ENCODE measurements at regions not wholly inside any gene's neighbourhood (a gene's known extent, or its start where the extent isn't known, plus 50 kb on each side); places are given as distances from the start of the nearest gene placed in this dataset.

DNA sequence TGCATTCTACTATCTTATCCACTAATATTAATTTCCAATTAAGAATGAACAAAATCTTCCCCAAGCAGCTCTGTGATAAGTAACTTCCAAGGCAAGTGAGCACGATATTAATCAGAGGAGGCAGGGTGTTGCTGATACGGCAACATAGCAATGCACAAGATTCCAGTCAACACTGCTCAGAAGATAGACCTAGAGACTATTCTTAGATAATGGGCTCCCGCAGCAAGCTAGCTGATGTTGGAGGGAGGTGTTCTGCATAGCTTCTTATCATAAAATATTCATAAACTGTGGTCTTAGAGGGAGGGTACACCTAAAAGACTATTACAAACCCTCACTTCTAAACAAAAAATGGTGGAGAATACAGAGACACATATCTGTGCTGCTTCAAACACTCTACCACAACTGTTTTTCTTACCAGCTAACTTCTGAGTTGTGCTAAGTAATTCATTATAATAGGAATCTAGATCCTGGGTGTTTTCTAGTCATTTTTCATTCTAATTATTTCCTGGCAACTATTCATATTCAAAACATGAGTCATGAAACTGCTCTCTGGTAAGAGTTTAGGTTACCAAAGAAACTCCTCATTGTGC, 382.0 kb upstream of the SOX14 start:
- BruUV-seq (replicated peaks): no TSS peak
- TF ChIP-seq HCFC1 (IDR thresholded peaks at IDR 0.05; ENCODE audit: low read depth, low read length) (no peak), ZNF577 (CRISPR knock-in tag; IDR thresholded peaks at IDR 0.05; ENCODE audit: borderline replicate concordance, low read depth) (no peak), TBL1XR1 (IDR thresholded peaks at IDR 0.05; ENCODE audit: borderline replicate concordance, low read length, partially characterized antibody) (no peak), POGZ (CRISPR knock-in tag; IDR thresholded peaks at IDR 0.05) (no peak)
- TF ChIP-seq, protein P1, sequence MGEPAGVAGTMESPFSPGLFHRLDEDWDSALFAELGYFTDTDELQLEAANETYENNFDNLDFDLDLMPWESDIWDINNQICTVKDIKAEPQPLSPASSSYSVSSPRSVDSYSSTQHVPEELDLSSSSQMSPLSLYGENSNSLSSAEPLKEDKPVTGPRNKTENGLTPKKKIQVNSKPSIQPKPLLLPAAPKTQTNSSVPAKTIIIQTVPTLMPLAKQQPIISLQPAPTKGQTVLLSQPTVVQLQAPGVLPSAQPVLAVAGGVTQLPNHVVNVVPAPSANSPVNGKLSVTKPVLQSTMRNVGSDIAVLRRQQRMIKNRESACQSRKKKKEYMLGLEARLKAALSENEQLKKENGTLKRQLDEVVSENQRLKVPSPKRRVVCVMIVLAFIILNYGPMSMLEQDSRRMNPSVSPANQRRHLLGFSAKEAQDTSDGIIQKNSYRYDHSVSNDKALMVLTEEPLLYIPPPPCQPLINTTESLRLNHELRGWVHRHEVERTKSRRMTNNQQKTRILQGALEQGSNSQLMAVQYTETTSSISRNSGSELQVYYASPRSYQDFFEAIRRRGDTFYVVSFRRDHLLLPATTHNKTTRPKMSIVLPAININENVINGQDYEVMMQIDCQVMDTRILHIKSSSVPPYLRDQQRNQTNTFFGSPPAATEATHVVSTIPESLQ (CRISPR knock-in tag; conservative IDR thresholded peaks at IDR 0.05): no peak
- intact Hi-C loops (cut with micrococcal nuclease; ENCODE audit: unreplicated experiment): no loop called here

DNA sequence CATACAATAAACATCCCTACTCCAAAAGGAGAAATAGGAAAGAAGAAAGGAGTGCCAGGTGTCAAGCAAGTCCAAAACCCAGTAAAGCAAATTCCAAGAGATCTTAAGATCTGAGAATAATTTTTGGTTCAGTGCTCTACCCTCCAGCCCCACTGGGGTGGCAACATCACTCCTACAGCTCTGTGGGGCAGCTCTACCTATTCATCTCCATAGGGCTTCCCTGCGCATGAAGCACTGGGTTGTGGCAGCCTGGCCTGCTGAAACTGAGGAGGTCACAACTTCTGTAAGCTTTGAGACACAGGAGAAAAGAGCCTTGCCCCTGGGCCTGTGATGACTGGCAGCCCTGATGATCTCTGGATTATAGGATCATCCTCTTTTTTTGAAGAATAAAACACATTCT, 378.2 kb upstream of the SOX14 start:
- Histone ChIP-seq H4K20me1 (ENCODE audit: insufficient read depth, low read length) (no peaks in the 10 kb centered on the region), H3K4me1 (ENCODE audit: insufficient read depth, low read length) (no peaks in the 10 kb centered on the region), H3K36me3 (replicated peaks in 1 of 2; ENCODE audit: control insufficient read depth in 1 of 2, insufficient read depth in 2 of 2, low read length in 2 of 2) (no peaks in the 10 kb centered on the region), H2AFZ (ENCODE audit: low read length) (no peak overlapping the region), H3K79me2 (ENCODE audit: insufficient read depth, low read length) (no peaks in the 10 kb centered on the region), H3K4me2 (ENCODE audit: low read depth, low read length) (no peak overlapping the region), H3K27me3 (ENCODE audit: control insufficient read depth in 1 of 2, insufficient read depth in 2 of 2, low read length in 2 of 2) (no peaks in the 10 kb centered on the region), H3K9me3 (ENCODE audit: low read length) (no peaks in the 10 kb centered on the region), H3K27ac (ENCODE audit: extremely low read length, insufficient read depth, low read length) (no peak overlapping the region), H3K9ac (ENCODE audit: insufficient read depth, low read depth, low read length) (no peak overlapping the region), H3K4me3 (replicated peaks in 1 of 3; ENCODE audit: insufficient read depth in 1 of 3, low read depth in 2 of 3, low read length in 3 of 3) (no peak overlapping the region)
- DNase-seq (ENCODE audit: low spot score): no peak
- in situ Hi-C loops (cut with HindIII; ENCODE audit: extremely low pct_ligation_motif_present, low pct_unique_long_range_greater_than_20kb) (no loop called here), intact Hi-C loops (cut with micrococcal nuclease; ENCODE audit: unreplicated experiment) (no loop called here)
- POLR2A ChIA-PET: no interaction called here
- WGBS (ENCODE audit: low lambda C conversion rate): no CpG with 5 or more reads among the region's 1 CpG
- no peak for FAIRE-seq
- BruUV-seq (replicated peaks): no TSS peak
- CTCF ChIA-PET (ENCODE audit: low intra/inter-chr PET ratio, low total read pairs): no interaction called here
- no peak for ATAC-seq
- no peak for TF ChIP-seq ZNF782 (CRISPR knock-in tag; IDR thresholded peaks at IDR 0.05; ENCODE audit: borderline replicate concordance)
- TF ChIP-seq ARNT (IDR thresholded peaks at IDR 0.05): no peak
- no peak for TF ChIP-seq SNAPC5 (CRISPR knock-in tag; IDR thresholded peaks at IDR 0.05; ENCODE audit: borderline replicate concordance)
- no peak for TF ChIP-seq ERF (CRISPR knock-in tag; IDR thresholded peaks at IDR 0.05)
- no peak for TF ChIP-seq CCDC6 (CRISPR knock-in tag; IDR thresholded peaks at IDR 0.05)
- TF ChIP-seq, protein P2, sequence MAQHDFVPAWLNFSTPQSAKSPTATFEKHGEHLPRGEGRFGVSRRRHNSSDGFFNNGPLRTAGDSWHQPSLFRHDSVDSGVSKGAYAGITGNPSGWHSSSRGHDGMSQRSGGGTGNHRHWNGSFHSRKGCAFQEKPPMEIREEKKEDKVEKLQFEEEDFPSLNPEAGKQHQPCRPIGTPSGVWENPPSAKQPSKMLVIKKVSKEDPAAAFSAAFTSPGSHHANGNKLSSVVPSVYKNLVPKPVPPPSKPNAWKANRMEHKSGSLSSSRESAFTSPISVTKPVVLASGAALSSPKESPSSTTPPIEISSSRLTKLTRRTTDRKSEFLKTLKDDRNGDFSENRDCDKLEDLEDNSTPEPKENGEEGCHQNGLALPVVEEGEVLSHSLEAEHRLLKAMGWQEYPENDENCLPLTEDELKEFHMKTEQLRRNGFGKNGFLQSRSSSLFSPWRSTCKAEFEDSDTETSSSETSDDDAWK (CRISPR knock-in tag; IDR thresholded peaks at IDR 0.05): no peak
- no peak for TF ChIP-seq ZNF441 (CRISPR knock-in tag; IDR thresholded peaks at IDR 0.05; ENCODE audit: borderline replicate concordance)
- no peak for TF ChIP-seq HOXA3 (CRISPR knock-in tag; IDR thresholded peaks at IDR 0.05)
- no peak for TF ChIP-seq ZNF431 (CRISPR knock-in tag; IDR thresholded peaks at IDR 0.05; ENCODE audit: borderline replicate concordance, low read depth)
- no peak for TF ChIP-seq GATA4 (IDR thresholded peaks at IDR 0.05; ENCODE audit: borderline replicate concordance, low read depth)
- TF ChIP-seq MAZ (IDR thresholded peaks at IDR 0.05; ENCODE audit: borderline replicate concordance, low read depth, low read length): no peak
- TF ChIP-seq MAZ (CRISPR knock-in tag; IDR thresholded peaks at IDR 0.05; ENCODE audit: low read depth): no peak

More for the DNA sequence above, 382.0 kb upstream of the SOX14 start:
- FAIRE-seq (no peak), DNase-seq (ENCODE audit: low spot score) (no peak), ATAC-seq (no peak)
- ChIA-PET CTCF (ENCODE audit: low intra/inter-chr PET ratio, low total read pairs) (no interaction called here), POLR2A (no interaction called here)
- H3K4me2 ChIP-seq (ENCODE audit: low read depth, low read length): no peak overlapping the region
- H3K27ac ChIP-seq (ENCODE audit: extremely low read length, insufficient read depth, low read length): no peak overlapping the region
- no peaks in the 10 kb centered on the region for H3K9me3 ChIP-seq (ENCODE audit: low read length)
- H3K9ac ChIP-seq (ENCODE audit: insufficient read depth, low read depth, low read length): no peak overlapping the region
- H3K4me3 ChIP-seq (replicated peaks in 1 of 3; ENCODE audit: insufficient read depth in 1 of 3, low read depth in 2 of 3, low read length in 3 of 3): no peak overlapping the region
- no peaks in the 10 kb centered on the region for H3K4me1 ChIP-seq (ENCODE audit: insufficient read depth, low read length)
- H2AFZ ChIP-seq (ENCODE audit: low read length): no peak overlapping the region
- no peaks in the 10 kb centered on the region for H3K27me3 ChIP-seq (ENCODE audit: control insufficient read depth in 1 of 2, insufficient read depth in 2 of 2, low read length in 2 of 2)
- H3K79me2 ChIP-seq (ENCODE audit: insufficient read depth, low read length): no peaks in the 10 kb centered on the region
- no peaks in the 10 kb centered on the region for H3K36me3 ChIP-seq (replicated peaks in 1 of 2; ENCODE audit: control insufficient read depth in 1 of 2, insufficient read depth in 2 of 2, low read length in 2 of 2)
- WGBS (ENCODE audit: low lambda C conversion rate): 35% methylated on average over 3 of the region's 3 CpGs
- in situ Hi-C loops (cut with HindIII; ENCODE audit: extremely low pct_ligation_motif_present, low pct_unique_long_range_greater_than_20kb): no loop called here
- no peaks in the 10 kb centered on the region for H4K20me1 ChIP-seq (ENCODE audit: insufficient read depth, low read length)

Measured in HepG2 (cell line).